HepG2 (cell line): ENCODE measurements at regions not wholly inside any gene's neighbourhood (a gene's known extent, or its start where the extent isn't known, plus 50 kb on each side); places are given as distances from the start of the nearest gene placed in this dataset.

Source experiments
- ATAC-seq: fragments of 200-7000 bp; cut with Tn5 transposase; 3 replicates; pipeline ENCODE4 v1.9.1; 2020; ENCODE audit warnings: mild to moderate bottlenecking, moderate library complexity
- BruUV-seq: library from RNA; stranded (reverse); fragments of 400-500 nt; replicated peaks from 2 replicates; lab custom pipeline; 2021; lab: Mats Ljungman, UMichigan
- CTCF ChIA-PET: fragments of 300-600 bp; formaldehyde crosslinking; extraction: SDS; loops from one replicate; lab custom pipeline; 2021; ENCODE audit warnings: low total read pairs, inconsistent platforms, low intra/inter-chr PET ratio; lab: Yijun Ruan, JAX
- POLR2A ChIA-PET: fragments of 350-600 bp; sonication (Branson Sonifier 250); formaldehyde crosslinking; loops from one replicate; lab custom pipeline; 2020; ENCODE audit warnings: antibody characterized with exemption, inconsistent platforms; lab: Yijun Ruan, JAX
- DNase-seq: peaks from one replicate; pipeline ENCODE4 v3.0.0-alpha.2; 2015; ENCODE audit warnings: low spot score
- FAIRE-seq: peaks from 3 replicates; lab custom pipeline; 2011; peaks lifted over from hg19 to GRCh38; lab: Jason Lieb, UNC
- H2AFZ ChIP-seq: one replicate; pipeline ENCODE4 v1.6.1; 2011; ENCODE audit warnings: low read length, inconsistent platforms
- H3K27ac ChIP-seq: fragments of 300-600 bp; 3 replicates; pipeline ENCODE4 v1.8.0; 2011; ENCODE audit warnings: mixed run types, mild to moderate bottlenecking, mixed read lengths, low read length, inconsistent platforms; ENCODE audit not compliant: insufficient read depth; ENCODE audit errors: extremely low read length
- H3K27me3 ChIP-seq, 2 experiments: fragments of 200-600 bp in 1 of 2; 2 replicates in 1 of 2; 3 replicates in 1 of 2; pipeline versions ENCODE4 v1.6.0 to v1.8.0; 2011; ENCODE audit warnings: low read length in 2 of 2, mild to moderate bottlenecking in 2 of 2, moderate library complexity in 2 of 2, inconsistent platforms in 1 of 2; ENCODE audit not compliant: insufficient read depth in 2 of 2, control insufficient read depth in 1 of 2
- H3K36me3 ChIP-seq, 2 experiments: fragments of 200-600 bp in 1 of 2; replicated peaks in 1 of 2; 2 replicates in 1 of 2; 3 replicates in 1 of 2; pipeline versions ENCODE4 v1.5.1 to v1.8.0; 2011; ENCODE audit warnings: low read length in 2 of 2, inconsistent platforms in 1 of 2; ENCODE audit not compliant: insufficient read depth in 2 of 2, control insufficient read depth in 1 of 2
- H3K4me1 ChIP-seq: 2 replicates; pipeline ENCODE4 v1.5.1; 2012; ENCODE audit warnings: low read length, inconsistent platforms; ENCODE audit not compliant: insufficient read depth
- H3K4me2 ChIP-seq: 2 replicates; pipeline ENCODE4 v1.6.0; 2011; ENCODE audit warnings: low read depth, low read length, inconsistent platforms
- H3K4me3 ChIP-seq, 3 experiments: fragments of 200-600 bp in 1 of 3; sonication (generic), shearing (Covaris generic) in 1 of 3; replicated peaks in 1 of 3; 2 replicates each; pipeline ENCODE4 v1.5.1; 2011 to 2016; ENCODE audit warnings: low read length in 3 of 3, inconsistent platforms in 2 of 3, low read depth in 2 of 3, mild to moderate bottlenecking in 2 of 3, control low read depth in 1 of 3, mixed read lengths in 1 of 3; ENCODE audit not compliant: insufficient read depth in 1 of 3
- H3K79me2 ChIP-seq: one replicate; pipeline ENCODE4 v1.6.1; 2011; ENCODE audit warnings: low read length, inconsistent platforms; ENCODE audit not compliant: insufficient read depth
- H3K9ac ChIP-seq: 2 replicates; pipeline ENCODE4 v1.6.0; 2011; ENCODE audit warnings: mild to moderate bottlenecking, low read depth, low read length, inconsistent platforms; ENCODE audit not compliant: insufficient read depth
- H3K9me3 ChIP-seq: 2 replicates; pipeline ENCODE4 v1.5.1; 2012; ENCODE audit warnings: mild to moderate bottlenecking, low read length
- H4K20me1 ChIP-seq: 2 replicates; pipeline ENCODE4 v1.6.0; 2011; ENCODE audit warnings: inconsistent platforms, mild to moderate bottlenecking, low read length, moderate library complexity; ENCODE audit not compliant: insufficient read depth
- ARID3A ChIP-seq: IDR thresholded peaks from 2 replicates; pipeline ENCODE4 v1.6.1; 2012; ENCODE audit warnings: low read depth, low read length, improper control_type of control experiment
- HNF4A ChIP-seq: sonication (generic); formaldehyde crosslinking; IDR thresholded peaks from 2 replicates; pipeline ENCODE4 v1.4.0; 2020; ENCODE audit warnings: missing genetic modification reagents
- HOXD1 ChIP-seq: sonication (generic); formaldehyde crosslinking; IDR thresholded peaks from 2 replicates; pipeline ENCODE4 v1.5.0; 2020; ENCODE audit warnings: missing genetic modification reagents
- IRF2 ChIP-seq: IDR thresholded peaks from 2 replicates; pipeline ENCODE4 v1.6.1; 2018; ENCODE audit warnings: missing genetic modification reagents, missing compliant biosample characterization
- JARID2 ChIP-seq: sonication (generic); formaldehyde crosslinking; IDR thresholded peaks from 2 replicates; pipeline ENCODE4 v1.8.1; 2023; ENCODE audit warnings: missing genetic modification reagents, inconsistent platforms; ENCODE audit not compliant: insufficient replicate concordance
- KDM1A ChIP-seq: IDR thresholded peaks from 2 replicates; pipeline ENCODE4 v1.6.1; 2016; ENCODE audit warnings: missing compliant biosample characterization
- KDM3A ChIP-seq: IDR thresholded peaks from 2 replicates; pipeline ENCODE4 v1.6.1; 2018; ENCODE audit warnings: low read depth, missing compliant biosample characterization
- MBNL3 ChIP-seq: fragments of 250-450 bp; sonication (Bioruptor Pico); conservative IDR thresholded peaks from 2 replicates; pipeline ENCODE4 v1.8.0; 2022; ENCODE audit warnings: mild to moderate bottlenecking, inconsistent platforms
- MIER3 ChIP-seq: IDR thresholded peaks from 2 replicates; pipeline ENCODE4 v1.6.1; 2016; ENCODE audit warnings: missing compliant biosample characterization, borderline replicate concordance
- NFKB2 ChIP-seq: sonication (generic); formaldehyde crosslinking; IDR thresholded peaks from 2 replicates; pipeline ENCODE4 v1.4.0; 2020; ENCODE audit warnings: missing genetic modification reagents, borderline replicate concordance
- NR3C1 ChIP-seq: sonication (generic); formaldehyde crosslinking; IDR thresholded peaks from 2 replicates; pipeline ENCODE4 v1.4.0; 2020; ENCODE audit warnings: missing genetic modification reagents
- NRL ChIP-seq: sonication (generic); formaldehyde crosslinking; IDR thresholded peaks from 2 replicates; pipeline ENCODE4 v1.5.0; 2020; ENCODE audit warnings: missing genetic modification reagents, mild to moderate bottlenecking, moderate library complexity, borderline replicate concordance
- RORA ChIP-seq: sonication (generic); formaldehyde crosslinking; IDR thresholded peaks from 2 replicates; pipeline ENCODE4 v1.5.0; 2020; ENCODE audit warnings: mild to moderate bottlenecking, missing genetic modification reagents, moderate library complexity
- SKI ChIP-seq: fragments of 450-650 bp; IDR thresholded peaks from one replicate; pipeline ENCODE4 v1.6.1; 2018; ENCODE audit warnings: mild to moderate bottlenecking; ENCODE audit not compliant: partially characterized antibody
- SRSF1 ChIP-seq: fragments of 200-400 bp; formaldehyde crosslinking; optimal IDR thresholded peaks from 2 replicates; pipeline ENCODE3; 2017; ENCODE audit warnings: mild to moderate bottlenecking, low read depth, low read length, moderate library complexity
- ZBTB7B ChIP-seq: sonication (generic); formaldehyde crosslinking; IDR thresholded peaks from 2 replicates; pipeline ENCODE4 v1.4.0; 2020; ENCODE audit warnings: missing genetic modification reagents
- ZNF709 ChIP-seq: sonication (generic); formaldehyde crosslinking; IDR thresholded peaks from 2 replicates; pipeline ENCODE4 v1.5.0; 2020; ENCODE audit warnings: mild to moderate bottlenecking, missing genetic modification reagents
- ZNF790 ChIP-seq: sonication (generic); formaldehyde crosslinking; IDR thresholded peaks from 2 replicates; pipeline ENCODE4 v1.8.0; 2022; ENCODE audit warnings: missing genetic modification reagents, mild to moderate bottlenecking, borderline replicate concordance
- ZSCAN21 ChIP-seq: sonication (generic); formaldehyde crosslinking; IDR thresholded peaks from 2 replicates; pipeline ENCODE4 v1.8.0; 2022; ENCODE audit warnings: mild to moderate bottlenecking, missing genetic modification reagents, moderate library complexity, borderline replicate concordance
- ZSCAN9 ChIP-seq: IDR thresholded peaks from 2 replicates; pipeline ENCODE4 v1.6.1; 2016; ENCODE audit warnings: borderline replicate concordance
- WGBS: methylation state at CpG from one replicate; pipeline ENCODE4 v1.1.6; 2017; ENCODE audit warnings: low lambda C conversion rate; 5-methylcytosine and 5-hydroxymethylcytosine counted together
- in situ Hi-C: cut with HindIII; loops from 2 replicates; pipeline ENCODE4 v1.10.0; 2017; ENCODE audit warnings: low pct_unique_long_range_greater_than_20kb; ENCODE audit not compliant: extremely low pct_ligation_motif_present
- intact Hi-C: fragments of 100-400 bp; cut with micrococcal nuclease; formaldehyde crosslinking; loops from one replicate; pipeline ENCODE4 v1.10.0; 2022; ENCODE audit not compliant: unreplicated experiment

- ATAC-seq = no peak
- no peak for FAIRE-seq
- no peak for DNase-seq
- ChIA-PET POLR2A (no interaction called here), CTCF (no interaction called here)
- intact Hi-C loops = no loop called here
- 0% methylated on average over 1 of the region's 1 CpG for WGBS
- BruUV-seq = no TSS peak
- Histone ChIP-seq H3K4me1 (no peaks in the 10 kb centered on the region), H3K36me3 (no peaks in the 10 kb centered on the region), H3K4me2 (no peak overlapping the region), H3K79me2 (no peaks in the 10 kb centered on the region), H3K27ac (no peak overlapping the region), H3K9ac (no peak overlapping the region), H3K9me3 (no peaks in the 10 kb centered on the region), H3K4me3 (no peak overlapping the region), H4K20me1 (no peaks in the 10 kb centered on the region), H3K27me3 (no peaks in the 10 kb centered on the region), H2AFZ (no peak overlapping the region)
- TF ChIP-seq ZNF790 (CRISPR knock-in tag) (no peak), MIER3 (no peak), JARID2 (CRISPR knock-in tag) (no peak), NRL (CRISPR knock-in tag) (no peak), SKI (no peak), SRSF1 (no peak)
- in situ Hi-C loops = no loop called here
Observed at GRCh38 chr4:23991444-23991843, 101.6 kb upstream of the PPARGC1A start.

GRCh38 chr4:23986270-23986669 lies 96.4 kb upstream of the PPARGC1A start:
- Histone ChIP-seq H3K36me3 (no peaks in the 10 kb centered on the region), H3K9me3 (no peaks in the 10 kb centered on the region), H3K4me1 (no peaks in the 10 kb centered on the region), H3K9ac (no peak overlapping the region), H3K4me3 (no peak overlapping the region), H2AFZ (no peak overlapping the region), H3K4me2 (no peak overlapping the region), H4K20me1 (no peaks in the 10 kb centered on the region), H3K27ac (no peak overlapping the region), H3K79me2 (no peaks in the 10 kb centered on the region), H3K27me3 (no peaks in the 10 kb centered on the region)
- in situ Hi-C loops (no loop called here), intact Hi-C loops (no loop called here)
- no peak for ATAC-seq
- ChIA-PET POLR2A (no interaction called here), CTCF (no interaction called here)
- no TSS peak for BruUV-seq
- no peak for DNase-seq
- FAIRE-seq = no peak
- 31% methylated on average over 5 of the region's 5 CpGs for WGBS
- TF ChIP-seq NR3C1 (CRISPR knock-in tag) = no peak
- no peak for TF ChIP-seq ZNF709 (CRISPR knock-in tag)
- no peak for TF ChIP-seq RORA (CRISPR knock-in tag)
- TF ChIP-seq ZSCAN9 (CRISPR knock-in tag) = no peak
- no peak for TF ChIP-seq KDM3A (CRISPR knock-in tag)
- TF ChIP-seq IRF2 (CRISPR knock-in tag) = no peak
- TF ChIP-seq HOXD1 = no peak
- TF ChIP-seq MBNL3 (CRISPR knock-in tag) = no peak
- TF ChIP-seq ZBTB7B (CRISPR knock-in tag) = no peak
- no peak for TF ChIP-seq NFKB2 (CRISPR knock-in tag)
- TF ChIP-seq ZSCAN21 (CRISPR knock-in tag) = no peak
- TF ChIP-seq KDM1A (CRISPR knock-in tag) = no peak
- TF ChIP-seq ARID3A = no peak
- TF ChIP-seq HNF4A (CRISPR knock-in tag) = no peak
